GM21717 (cell line): ENCODE measurements at regions not wholly inside any gene's neighbourhood (a gene's known extent, or its start where the extent isn't known, plus 50 kb on each side); places are given as distances from the start of the nearest gene placed in this dataset.

Experiments
- ATAC-seq: cut with Tn5 transposase; IDR thresholded peaks from one replicate; pipeline ENCODE4 v1.9.1; 2021; ENCODE audit warnings: mild to moderate bottlenecking, moderate library complexity; ENCODE audit not compliant: unreplicated experiment

DNA sequence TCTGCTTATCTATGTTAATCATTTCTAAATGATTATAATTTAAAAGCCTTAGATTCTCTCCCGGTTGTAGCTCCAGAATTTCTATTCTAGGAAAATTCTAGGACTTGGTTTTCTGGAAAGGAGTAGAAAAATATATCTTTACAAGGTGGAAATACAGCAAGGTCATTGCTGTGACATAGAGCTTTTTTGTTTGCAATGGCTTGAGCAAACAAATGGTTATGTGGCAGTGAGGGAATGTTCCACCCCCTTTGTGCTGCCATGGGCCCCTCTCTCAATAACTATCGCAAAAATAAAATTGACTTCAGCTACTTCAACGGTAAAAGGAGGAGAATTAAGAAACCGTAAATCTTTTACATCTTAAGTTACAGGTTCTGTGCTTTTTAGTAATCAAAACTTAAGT, 517.1 kb downstream of the EPHA3 start:
- ATAC-seq: no peak

DNA sequence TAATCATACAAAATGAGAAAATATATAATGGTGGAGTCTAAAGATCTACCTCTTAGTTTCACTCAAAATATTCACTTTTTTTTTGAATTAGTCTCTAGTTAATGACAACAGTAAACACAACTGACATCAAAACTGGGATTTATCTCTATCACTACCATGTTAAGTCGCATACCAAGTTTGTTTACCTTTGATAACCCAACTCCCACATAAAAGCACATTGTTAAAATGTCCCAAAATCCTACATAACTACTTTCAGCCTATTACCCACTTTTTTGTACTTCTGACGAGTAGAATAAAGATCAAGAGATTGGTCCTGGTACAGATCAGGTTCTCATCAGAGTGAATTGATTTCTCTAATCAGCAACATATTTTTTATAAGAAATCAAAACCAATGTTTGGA, 518.5 kb downstream of the EPHA3 start:
- ATAC-seq: no peak

DNA sequence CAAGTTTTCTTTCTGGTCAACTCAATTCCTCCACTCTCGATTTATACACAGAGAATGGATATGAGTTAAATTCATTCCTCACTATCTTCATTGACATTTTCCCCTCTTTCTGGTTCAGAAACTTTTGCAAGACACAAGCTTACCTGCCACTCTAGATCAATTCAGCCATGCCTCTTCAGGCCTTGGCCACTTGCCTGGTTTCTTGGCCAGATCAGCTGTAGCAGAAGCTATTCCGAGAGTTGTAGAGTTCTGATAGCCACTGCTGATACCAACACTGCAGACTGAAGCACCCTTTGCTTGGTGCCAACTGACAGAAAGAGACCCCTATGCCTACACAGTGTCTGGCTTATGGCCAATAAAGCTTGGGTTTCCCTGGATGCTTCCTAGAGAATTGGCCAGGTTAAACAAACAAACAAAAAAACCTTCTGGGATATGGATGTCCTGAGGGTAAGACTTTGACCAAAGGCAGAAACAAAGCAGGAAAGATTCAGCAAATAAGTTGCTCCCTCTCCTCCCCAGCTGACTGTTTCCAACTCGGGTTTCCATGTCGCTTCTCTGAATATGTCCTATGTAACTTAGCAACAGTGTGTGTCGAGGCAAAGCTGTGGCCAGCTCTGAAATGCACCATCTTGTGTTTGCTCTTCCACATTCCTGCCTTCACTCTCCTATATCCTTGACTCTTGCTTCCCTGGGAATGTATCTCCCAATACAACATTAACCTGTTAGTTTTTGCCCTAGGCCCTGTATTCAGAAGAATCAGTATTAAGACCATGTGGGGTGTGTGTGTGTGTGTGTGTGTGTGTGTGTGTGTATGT, 521.6 kb downstream of the EPHA3 start:
- no peak for ATAC-seq

DNA sequence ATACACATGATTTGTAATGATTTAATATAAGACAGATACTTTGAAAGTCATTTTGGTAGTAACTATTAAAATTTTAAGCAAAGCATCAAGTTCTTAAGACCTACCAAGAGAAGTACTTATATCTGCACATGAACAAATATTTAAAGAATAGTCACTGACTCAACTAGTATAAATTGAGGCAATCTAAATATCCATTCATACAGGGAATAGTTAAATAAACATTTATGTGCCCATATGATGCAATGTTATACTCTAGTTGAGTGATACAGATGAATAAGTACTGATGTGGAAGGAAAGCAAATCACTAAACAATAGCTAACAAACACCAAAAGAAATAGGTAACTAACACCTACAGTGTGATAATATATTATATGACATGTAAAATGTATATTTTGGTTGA, 527.7 kb downstream of the EPHA3 start:
- ATAC-seq: no peak

DNA sequence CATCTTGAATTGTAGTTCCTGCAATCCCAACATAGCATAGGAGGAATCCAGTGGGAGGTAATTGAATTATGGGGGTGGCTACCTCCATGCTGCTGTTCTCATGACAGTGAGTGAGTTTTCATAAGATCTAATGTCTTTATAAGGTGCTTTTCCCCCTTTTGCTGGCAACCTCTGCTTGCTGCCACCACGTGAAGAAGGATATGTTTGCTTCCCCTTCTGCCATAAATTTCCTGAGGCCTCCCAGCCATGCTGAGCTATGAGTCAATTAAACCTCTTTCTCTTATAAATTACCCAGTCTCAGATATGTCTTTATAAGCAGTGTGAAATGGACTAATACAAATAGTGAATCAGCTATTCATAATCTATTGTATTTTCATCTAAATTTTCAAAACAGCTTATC, 537.3 kb downstream of the EPHA3 start:
- ATAC-seq: no peak

DNA sequence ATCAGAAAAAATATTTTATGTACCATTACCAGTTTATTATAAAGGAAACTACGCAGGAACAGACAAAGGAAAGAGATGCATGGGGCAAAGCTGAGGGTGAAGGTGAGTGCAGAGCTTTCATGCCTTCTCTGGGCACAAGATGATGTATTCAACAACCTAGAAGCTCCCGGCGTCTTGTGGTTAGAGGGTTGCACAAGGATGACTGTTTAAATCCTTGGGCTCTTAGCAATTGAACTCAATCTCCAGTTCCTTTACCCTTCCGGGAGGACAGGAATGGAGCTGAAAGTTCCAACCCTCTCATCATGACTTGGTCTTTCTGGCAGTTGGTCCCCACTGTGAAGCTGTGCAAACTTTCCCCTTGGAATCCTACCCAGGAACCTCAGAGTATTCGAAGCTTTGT, 542.0 kb downstream of the EPHA3 start:
- ATAC-seq: no peak

DNA sequence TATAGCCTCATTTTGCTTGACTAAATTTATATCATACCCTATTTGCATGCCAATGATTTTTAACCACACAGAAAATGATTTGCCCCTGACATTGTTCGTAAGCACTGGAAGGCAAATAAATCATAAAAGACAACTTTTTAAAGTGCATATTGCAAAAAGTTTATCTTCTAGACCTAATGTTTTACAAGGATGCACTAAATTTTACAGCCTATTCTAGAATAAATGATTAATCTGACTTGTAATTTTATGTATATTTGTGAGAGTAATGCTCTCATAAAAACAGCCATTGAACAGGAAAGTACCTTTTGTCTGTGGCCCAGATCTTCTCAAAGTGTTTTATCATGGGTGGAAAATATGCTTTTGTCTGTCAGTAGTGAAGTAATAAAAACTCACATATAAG, 546.6 kb downstream of the EPHA3 start:
- ATAC-seq: no peak

DNA sequence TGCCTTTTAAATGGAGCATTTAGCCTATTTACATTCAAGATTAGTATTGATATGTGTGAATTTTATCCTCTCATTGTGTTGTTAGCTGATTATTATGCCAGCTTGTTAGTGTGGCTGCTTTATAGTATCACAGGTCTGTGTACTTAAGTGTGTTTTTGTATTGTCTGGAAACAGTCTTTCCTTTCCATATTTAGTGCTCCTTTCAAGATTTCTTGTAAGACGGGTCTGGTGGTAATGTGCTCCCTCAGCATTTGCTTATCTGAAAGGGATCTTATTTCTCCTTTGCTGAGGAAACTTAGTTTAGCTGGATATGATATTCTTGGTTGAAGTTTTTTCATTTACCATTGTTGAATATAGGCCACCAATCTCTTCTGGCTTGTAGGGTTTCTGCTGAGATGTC, 549.0 kb downstream of the EPHA3 start:
- ATAC-seq: no peak

DNA sequence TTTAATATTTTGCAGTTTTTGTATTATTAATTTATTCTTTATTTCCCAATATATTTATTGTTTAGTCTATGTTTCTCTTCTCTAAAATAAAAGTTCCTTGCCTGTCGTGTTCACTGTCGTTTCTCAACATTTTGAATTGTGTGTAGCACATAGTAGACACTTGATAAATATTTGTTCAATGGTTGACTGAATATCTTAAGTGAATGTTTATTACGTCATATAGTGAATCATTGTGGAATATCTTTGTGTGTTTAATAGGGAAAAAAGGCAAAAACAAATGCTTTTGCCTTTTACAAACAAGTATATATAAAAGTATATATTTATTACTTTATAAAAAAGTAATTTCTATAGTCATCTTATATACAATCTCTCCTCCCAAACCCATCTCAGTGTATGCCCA, 572.3 kb downstream of the EPHA3 start:
- ATAC-seq: no peak

DNA sequence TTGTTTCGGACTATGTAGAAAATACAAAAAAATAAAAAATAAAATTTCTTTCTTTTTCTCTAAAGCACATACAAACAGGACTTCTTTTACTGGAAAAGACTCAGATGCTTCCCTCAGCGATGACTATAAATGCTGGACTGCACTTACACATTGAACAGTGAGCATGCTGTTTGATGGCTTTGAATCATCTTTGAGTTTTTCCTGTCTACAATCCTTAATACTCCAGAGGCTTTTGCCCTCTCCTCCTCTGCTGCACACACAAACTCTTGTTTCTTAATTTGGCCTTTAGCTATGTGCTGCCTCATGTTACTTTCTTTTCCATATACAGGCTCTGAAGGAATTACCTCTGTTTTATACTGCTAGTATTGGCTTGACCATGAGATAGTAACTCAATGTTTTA, 575.1 kb downstream of the EPHA3 start:
- ATAC-seq: no peak

DNA sequence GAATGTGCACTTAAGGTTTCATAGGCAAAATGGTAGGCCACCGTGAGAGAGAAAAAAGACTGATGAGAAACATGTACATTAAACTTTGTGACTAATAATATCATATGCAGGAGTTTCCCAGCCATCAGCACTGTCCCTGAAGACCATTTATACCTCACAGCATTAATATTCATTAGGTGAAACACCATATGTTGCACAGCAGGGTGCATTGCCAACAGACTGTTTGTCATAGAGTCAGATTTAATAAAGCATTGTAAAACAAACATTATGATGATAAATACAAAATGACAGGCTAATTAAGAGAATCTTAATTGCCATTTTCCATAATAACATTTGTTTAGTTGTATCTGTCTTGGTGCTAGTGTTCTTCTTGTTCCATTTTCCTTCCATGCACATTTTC, 578.3 kb downstream of the EPHA3 start:
- no peak for ATAC-seq

DNA sequence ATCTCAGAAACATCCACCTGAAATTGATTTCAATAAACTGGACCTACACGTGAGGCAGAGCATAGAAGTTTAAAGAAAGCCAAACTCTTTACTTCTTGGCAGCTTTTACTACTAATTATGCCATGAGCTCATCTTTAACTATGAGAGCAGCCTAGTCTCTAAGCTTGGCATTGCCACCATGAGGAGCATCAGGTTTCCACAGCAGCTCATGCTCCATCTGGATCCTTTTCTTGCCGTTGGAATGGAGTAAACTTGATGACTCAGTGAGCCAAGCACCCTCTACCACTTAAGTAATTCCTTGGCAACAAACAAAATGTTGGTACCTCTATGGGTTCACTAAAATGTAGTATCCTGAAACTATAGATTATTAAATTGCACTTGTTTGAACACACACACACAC, 583.2 kb downstream of the EPHA3 start:
- ATAC-seq: no peak

DNA sequence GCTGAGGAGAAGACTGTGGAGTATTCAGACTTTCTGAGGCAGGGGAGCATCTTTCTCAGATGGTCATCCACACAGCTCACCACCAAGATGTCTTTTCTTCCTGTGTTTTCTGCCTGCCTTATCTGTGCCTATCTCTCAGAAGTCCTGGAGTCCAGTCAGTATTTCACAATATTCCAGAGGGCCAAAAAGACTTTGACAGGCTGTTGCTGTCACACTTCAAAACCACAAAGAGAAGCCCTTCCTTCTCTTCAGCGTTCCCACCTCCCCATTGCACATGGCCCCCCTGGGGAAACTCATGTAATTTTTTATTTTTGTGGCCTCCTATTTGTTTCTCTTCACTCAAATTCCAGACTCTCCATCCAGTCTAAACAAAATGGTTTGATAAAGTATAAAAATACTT, 585.2 kb downstream of the EPHA3 start:
- no peak for ATAC-seq

DNA sequence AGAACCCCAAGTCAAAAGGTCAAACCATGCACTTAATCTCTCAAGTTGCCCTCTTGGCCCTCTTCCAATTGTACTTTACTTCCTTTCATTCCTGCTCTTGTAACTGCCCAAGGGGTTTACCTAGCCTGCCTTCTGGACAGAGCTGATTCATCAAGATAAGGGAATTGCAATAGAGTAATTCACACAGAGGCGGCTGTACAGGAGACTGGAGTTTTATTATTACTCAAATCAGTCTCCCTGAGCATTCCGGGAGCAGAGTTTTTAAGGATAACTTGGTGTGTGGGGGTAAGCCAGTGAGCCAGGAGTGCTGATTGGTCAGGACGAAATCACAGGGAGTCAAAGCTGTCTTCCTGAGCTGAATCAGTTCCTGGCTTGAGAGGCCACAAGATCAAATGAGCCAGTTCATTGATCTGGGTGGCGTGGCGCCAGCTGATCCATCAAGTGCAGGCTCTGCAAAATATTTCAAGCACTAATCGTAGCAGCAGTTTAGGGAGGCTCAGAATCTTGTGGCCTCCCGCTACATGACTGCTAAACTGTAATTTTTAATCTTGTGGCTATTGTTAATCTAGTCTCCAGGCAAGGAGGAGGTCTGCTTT, 590.0 kb downstream of the EPHA3 start:
- ATAC-seq: no peak

DNA sequence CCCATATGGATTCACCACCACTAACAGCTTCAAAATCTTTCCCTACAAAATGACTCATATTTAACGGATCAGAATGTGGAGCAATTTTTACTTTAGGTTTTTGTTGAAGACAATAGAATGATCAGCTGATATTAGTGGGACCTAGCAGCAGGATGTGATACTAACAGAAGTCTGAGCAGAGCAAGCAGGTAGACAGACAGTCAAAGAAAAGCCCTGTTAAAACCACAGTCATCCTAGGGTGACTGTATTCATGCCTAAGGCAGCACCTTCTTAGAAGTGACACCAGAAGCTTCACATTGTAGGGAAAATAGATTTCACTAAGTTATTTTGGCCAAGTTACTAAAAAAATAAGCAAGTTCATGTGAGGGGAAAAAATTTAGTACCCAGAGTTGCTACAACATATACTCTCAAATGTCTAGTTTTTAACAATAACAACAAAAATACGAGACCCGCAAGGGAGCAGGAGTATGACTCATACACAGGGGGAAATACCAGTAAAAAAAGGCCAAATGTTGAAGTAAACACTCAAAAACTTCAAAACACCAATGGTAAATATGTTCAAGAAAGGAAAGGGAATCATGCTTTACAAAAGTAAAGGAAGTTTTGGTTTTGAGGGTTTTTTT, 590.9 kb downstream of the EPHA3 start:
- ATAC-seq: no peak

DNA sequence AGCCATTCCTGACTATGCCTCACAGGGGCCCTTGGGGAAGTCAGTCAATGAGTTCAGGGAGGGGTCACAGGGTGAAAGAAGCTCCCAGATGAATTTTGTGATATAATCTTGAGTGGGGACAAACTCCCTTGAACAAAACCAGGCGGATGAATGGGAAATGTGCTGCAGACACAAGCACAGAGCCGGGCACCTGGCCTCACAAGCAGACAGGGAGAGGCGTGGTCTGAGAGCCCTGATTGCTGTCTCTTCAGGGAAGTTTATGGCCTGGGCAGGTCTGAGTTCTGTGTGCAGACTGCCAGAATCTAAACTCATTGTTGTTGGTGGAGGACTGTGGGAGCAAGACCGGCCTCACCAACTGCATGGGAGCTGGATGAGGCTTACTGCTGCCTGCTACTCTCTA, 591.8 kb downstream of the EPHA3 start:
- ATAC-seq: no peak

DNA sequence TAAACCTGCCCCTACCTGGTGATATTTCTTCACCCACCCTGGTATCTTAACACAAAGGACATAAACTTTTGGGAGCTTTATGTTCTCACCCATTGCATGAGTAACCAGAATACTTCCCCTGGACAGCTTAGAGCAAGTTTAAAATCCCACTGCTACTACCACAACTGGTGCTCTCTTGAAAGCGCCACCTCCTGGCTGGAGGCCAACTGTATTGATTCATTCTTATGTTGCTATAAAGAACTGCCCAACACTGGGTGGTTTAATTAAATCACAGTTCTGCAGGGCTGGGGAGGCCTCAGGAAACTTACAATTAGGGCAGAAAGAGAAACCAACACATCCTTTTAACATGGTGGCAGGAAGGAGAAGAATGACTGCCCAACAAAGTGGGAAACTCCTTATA, 592.4 kb downstream of the EPHA3 start:
- no peak for ATAC-seq

DNA sequence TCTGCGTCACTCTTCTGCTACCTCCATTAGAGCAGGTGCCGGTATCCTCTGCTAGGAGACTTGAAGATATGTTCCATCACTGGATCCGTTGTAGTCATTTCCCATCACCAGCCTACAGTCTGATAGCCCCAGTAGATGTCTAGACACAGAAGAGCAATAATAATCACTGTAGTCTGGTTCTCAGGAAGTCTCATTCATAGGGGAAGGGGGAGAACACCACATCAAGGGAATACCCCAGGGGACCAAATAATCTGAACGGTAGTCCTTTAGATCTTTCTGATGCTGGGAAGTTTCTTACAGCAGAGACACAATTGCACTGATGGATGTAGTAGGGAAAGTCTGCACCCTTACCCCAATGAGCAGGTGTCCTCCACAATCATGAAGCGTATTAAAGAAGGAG, 595.0 kb downstream of the EPHA3 start:
- no peak for ATAC-seq

DNA sequence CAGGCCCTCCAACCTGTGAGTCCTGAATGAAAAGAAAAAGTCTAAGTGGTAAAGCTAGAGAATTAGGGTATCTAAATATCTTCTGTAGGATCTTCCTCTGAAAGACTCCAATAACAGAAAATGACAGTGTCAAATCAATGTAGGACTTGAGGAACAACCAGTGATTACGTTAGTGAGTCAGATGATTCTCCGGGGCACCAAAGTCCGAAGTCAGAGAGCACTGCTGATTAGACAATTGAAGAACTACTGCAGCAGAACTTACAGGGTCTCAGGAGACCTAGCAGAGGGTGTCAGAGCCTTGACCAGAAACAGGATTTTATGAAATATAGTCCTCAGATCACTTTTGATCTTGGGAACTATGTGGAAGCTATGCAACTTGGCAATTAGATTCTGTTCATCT, 605.8 kb downstream of the EPHA3 start:
- ATAC-seq: no peak

DNA sequence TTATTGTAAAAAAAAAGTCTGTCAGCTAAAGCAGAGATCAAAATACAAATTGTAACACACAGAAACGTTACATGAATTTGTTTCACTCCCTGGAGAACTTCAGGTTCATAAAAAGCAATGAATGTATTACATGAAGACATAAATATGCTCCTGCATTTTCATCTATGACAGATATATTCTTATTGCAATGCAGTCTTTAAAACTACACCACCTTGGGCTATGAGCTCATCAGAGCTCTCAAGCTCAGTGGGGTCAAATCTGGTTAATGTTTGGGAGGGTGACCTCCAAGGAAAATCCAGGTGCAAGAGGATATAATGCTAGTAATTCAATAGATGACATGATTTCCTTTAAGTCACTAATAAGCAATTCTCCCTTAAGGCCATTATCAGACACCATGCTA, 606.8 kb downstream of the EPHA3 start:
- no peak for ATAC-seq

DNA sequence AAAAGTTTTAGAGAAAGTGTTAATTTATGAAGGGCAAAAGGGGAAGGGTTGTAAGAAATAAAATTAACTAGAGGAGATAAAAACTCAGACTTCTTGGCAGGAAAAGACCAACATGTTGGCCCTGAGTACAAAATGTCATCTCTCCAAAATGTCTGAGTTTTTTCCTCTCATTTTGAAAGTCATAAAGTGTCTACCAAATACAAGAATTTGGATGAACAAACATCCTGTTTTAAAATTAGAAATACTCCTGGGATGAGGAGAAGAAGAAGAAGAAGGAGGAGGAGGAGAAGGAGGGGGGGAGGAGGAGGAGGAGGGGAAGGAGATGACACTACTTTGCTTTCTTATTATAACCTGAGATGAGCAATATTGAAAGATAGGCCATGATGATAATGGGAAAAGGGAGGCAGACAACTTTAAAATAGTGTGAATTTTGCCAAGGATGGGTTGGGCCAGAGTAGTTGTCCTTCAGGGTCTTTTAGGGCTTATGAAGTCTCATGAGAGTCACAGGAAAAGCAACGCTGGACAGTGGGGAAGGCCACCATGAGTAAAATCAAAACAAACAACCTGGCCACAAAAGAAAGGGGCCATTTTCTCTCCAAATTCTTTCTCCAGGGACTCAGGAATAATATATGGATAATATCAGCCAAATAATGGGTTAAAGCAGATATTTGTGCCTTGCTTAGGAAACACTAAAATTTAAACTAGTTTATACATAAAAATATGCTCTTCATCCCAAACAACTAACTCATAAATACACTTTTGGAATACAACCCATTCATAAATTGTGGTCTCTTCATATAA, 632.9 kb downstream of the EPHA3 start:
- no peak for ATAC-seq

DNA sequence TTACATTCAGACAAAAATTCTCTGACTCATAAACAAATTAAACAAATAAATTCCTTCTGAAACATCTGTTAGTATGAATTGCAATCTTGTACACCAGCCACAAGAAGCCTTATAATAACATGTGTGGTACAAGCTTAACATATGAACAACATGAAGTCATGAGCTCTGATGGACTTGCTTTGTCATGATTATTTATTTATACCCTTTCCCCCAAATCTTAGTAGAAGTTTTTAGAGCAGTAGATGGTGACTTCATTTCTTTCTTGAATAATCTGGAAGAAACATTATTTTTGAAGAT, 633.4 kb downstream of the EPHA3 start:
- no peak for ATAC-seq
